ENCODE measurements at regions not wholly inside any gene's neighbourhood (a gene's known extent, or its start where the extent isn't known, plus 50 kb on each side); places are given as distances from the start of the nearest gene placed in this dataset.

GRCh38 chr3:34359064-34359463, 560.6 kb downstream of the PDCD6IP start:
- no peaks in the 10 kb centered on the region for H3K36me3 Mint-ChIP-seq
- no peak overlapping the region for H3K27ac Mint-ChIP-seq
- no peaks in the 10 kb centered on the region for H3K4me1 Mint-ChIP-seq (ENCODE audit: low read depth)
- no peaks in the 10 kb centered on the region for H3K9me3 Mint-ChIP-seq (ENCODE audit: low read depth)
- peaks cover 3% of the 10 kb centered on the region for H3K27me3 Mint-ChIP-seq
- no peak overlapping the region for H3K4me3 Mint-ChIP-seq

- H3K9me3 Mint-ChIP-seq (ENCODE audit: low read depth) = no peaks in the 10 kb centered on the region
- no peak overlapping the region for H3K27ac Mint-ChIP-seq
- peaks cover 3% of the 10 kb centered on the region for H3K27me3 Mint-ChIP-seq
- H3K4me3 Mint-ChIP-seq = no peak overlapping the region
- no peaks in the 10 kb centered on the region for H3K36me3 Mint-ChIP-seq
- no peaks in the 10 kb centered on the region for H3K4me1 Mint-ChIP-seq (ENCODE audit: low read depth)
These were observed 562.3 kb downstream of the PDCD6IP start for GRCh38 chr3:34360713-34361112.

GRCh38 chr3:34361921-34362320, 563.5 kb downstream of the PDCD6IP start:
- H3K4me3 Mint-ChIP-seq = no peak overlapping the region

GRCh38 chr3:34362910-34363309, 564.5 kb downstream of the PDCD6IP start:
- Mint-ChIP-seq H3K36me3 (no peaks in the 10 kb centered on the region), H3K27me3 (no peaks in the 10 kb centered on the region), H3K4me1 (ENCODE audit: low read depth) (no peaks in the 10 kb centered on the region), H3K27ac (no peak overlapping the region), H3K4me3 (no peak overlapping the region), H3K9me3 (ENCODE audit: low read depth) (no peaks in the 10 kb centered on the region)

More at GRCh38 chr3:34361921-34362320, 563.5 kb downstream of the PDCD6IP start:
- Mint-ChIP-seq H3K9me3 (ENCODE audit: low read depth) (no peaks in the 10 kb centered on the region), H3K4me1 (ENCODE audit: low read depth) (no peaks in the 10 kb centered on the region), H3K27me3 (peaks cover 3% of the 10 kb centered on the region), H3K27ac (no peak overlapping the region), H3K36me3 (no peaks in the 10 kb centered on the region)

- H3K27me3 Mint-ChIP-seq = no peaks in the 10 kb centered on the region
These were observed 565.5 kb downstream of the PDCD6IP start for GRCh38 chr3:34363881-34364280.

GRCh38 chr3:34364335-34364734, 565.9 kb downstream of the PDCD6IP start:
- H3K4me1 Mint-ChIP-seq (ENCODE audit: low read depth) = no peaks in the 10 kb centered on the region
- H3K4me3 Mint-ChIP-seq = no peak overlapping the region
- no peaks in the 10 kb centered on the region for H3K36me3 Mint-ChIP-seq
- H3K9me3 Mint-ChIP-seq (ENCODE audit: low read depth) = no peaks in the 10 kb centered on the region
- H3K27ac Mint-ChIP-seq = no peak overlapping the region
- no peaks in the 10 kb centered on the region for H3K27me3 Mint-ChIP-seq

More at GRCh38 chr3:34363881-34364280, 565.5 kb downstream of the PDCD6IP start:
- H3K27ac Mint-ChIP-seq = no peak overlapping the region
- no peak overlapping the region for H3K4me3 Mint-ChIP-seq
- H3K36me3 Mint-ChIP-seq = no peaks in the 10 kb centered on the region
- no peaks in the 10 kb centered on the region for H3K9me3 Mint-ChIP-seq (ENCODE audit: low read depth)
- H3K4me1 Mint-ChIP-seq (ENCODE audit: low read depth) = no peaks in the 10 kb centered on the region

- Mint-ChIP-seq H3K36me3 (no peaks in the 10 kb centered on the region), H3K9me3 (ENCODE audit: low read depth) (no peaks in the 10 kb centered on the region), H3K27me3 (no peaks in the 10 kb centered on the region), H3K4me1 (ENCODE audit: low read depth) (no peaks in the 10 kb centered on the region), H3K27ac (no peak overlapping the region), H3K4me3 (no peak overlapping the region)
These were observed 566.8 kb downstream of the PDCD6IP start for GRCh38 chr3:34365231-34365630.

GRCh38 chr3:34365771-34366170, 567.3 kb downstream of the PDCD6IP start:
- H3K36me3 Mint-ChIP-seq = no peaks in the 10 kb centered on the region
- H3K9me3 Mint-ChIP-seq (ENCODE audit: low read depth) = no peaks in the 10 kb centered on the region
- H3K27ac Mint-ChIP-seq = no peak overlapping the region

GRCh38 chr3:34367521-34367920, 569.1 kb downstream of the PDCD6IP start:
- Mint-ChIP-seq H3K4me3 (no peak overlapping the region), H3K4me1 (ENCODE audit: low read depth) (no peaks in the 10 kb centered on the region), H3K36me3 (no peaks in the 10 kb centered on the region), H3K9me3 (ENCODE audit: low read depth) (no peaks in the 10 kb centered on the region), H3K27ac (no peak overlapping the region), H3K27me3 (no peaks in the 10 kb centered on the region)

More at GRCh38 chr3:34365771-34366170, 567.3 kb downstream of the PDCD6IP start:
- Mint-ChIP-seq H3K4me3 (no peak overlapping the region), H3K27me3 (no peaks in the 10 kb centered on the region), H3K4me1 (ENCODE audit: low read depth) (no peaks in the 10 kb centered on the region)

- Mint-ChIP-seq H3K27me3 (no peaks in the 10 kb centered on the region), H3K4me1 (ENCODE audit: low read depth) (no peaks in the 10 kb centered on the region), H3K9me3 (ENCODE audit: low read depth) (no peaks in the 10 kb centered on the region), H3K36me3 (no peaks in the 10 kb centered on the region), H3K4me3 (no peak overlapping the region), H3K27ac (no peak overlapping the region)
These were observed 576.1 kb downstream of the PDCD6IP start for GRCh38 chr3:34374521-34374920.

- no peak overlapping the region for H3K27ac Mint-ChIP-seq
- no peak overlapping the region for H3K4me3 Mint-ChIP-seq
- no peaks in the 10 kb centered on the region for H3K4me1 Mint-ChIP-seq (ENCODE audit: low read depth)
- H3K27me3 Mint-ChIP-seq = no peaks in the 10 kb centered on the region
- H3K36me3 Mint-ChIP-seq = no peaks in the 10 kb centered on the region
- H3K9me3 Mint-ChIP-seq (ENCODE audit: low read depth) = no peaks in the 10 kb centered on the region
These were observed 578.3 kb downstream of the PDCD6IP start for GRCh38 chr3:34376691-34377090.

GRCh38 chr3:34377961-34378360, 579.5 kb downstream of the PDCD6IP start:
- Mint-ChIP-seq H3K9me3 (ENCODE audit: low read depth) (no peaks in the 10 kb centered on the region), H3K4me1 (ENCODE audit: low read depth) (no peaks in the 10 kb centered on the region), H3K27me3 (no peaks in the 10 kb centered on the region), H3K4me3 (no peak overlapping the region), H3K36me3 (no peaks in the 10 kb centered on the region), H3K27ac (no peak overlapping the region)

GRCh38 chr3:34381243-34381642, 582.8 kb downstream of the PDCD6IP start:
- Mint-ChIP-seq H3K27ac (no peak overlapping the region), H3K27me3 (no peaks in the 10 kb centered on the region), H3K4me1 (ENCODE audit: low read depth) (no peaks in the 10 kb centered on the region), H3K4me3 (no peak overlapping the region), H3K36me3 (no peaks in the 10 kb centered on the region), H3K9me3 (ENCODE audit: low read depth) (no peaks in the 10 kb centered on the region)

- H3K27me3 Mint-ChIP-seq = no peaks in the 10 kb centered on the region
- no peaks in the 10 kb centered on the region for H3K4me1 Mint-ChIP-seq (ENCODE audit: low read depth)
- H3K27ac Mint-ChIP-seq = no peak overlapping the region
- H3K36me3 Mint-ChIP-seq = no peaks in the 10 kb centered on the region
- no peak overlapping the region for H3K4me3 Mint-ChIP-seq
- H3K9me3 Mint-ChIP-seq (ENCODE audit: low read depth) = no peaks in the 10 kb centered on the region
These were observed 584.4 kb downstream of the PDCD6IP start for GRCh38 chr3:34382859-34383258.

- H3K4me1 Mint-ChIP-seq (ENCODE audit: low read depth) = no peaks in the 10 kb centered on the region
- H3K36me3 Mint-ChIP-seq = no peaks in the 10 kb centered on the region
- no peak overlapping the region for H3K27ac Mint-ChIP-seq
- no peaks in the 10 kb centered on the region for H3K9me3 Mint-ChIP-seq (ENCODE audit: low read depth)
- no peaks in the 10 kb centered on the region for H3K27me3 Mint-ChIP-seq
- H3K4me3 Mint-ChIP-seq = no peak overlapping the region
These were observed 587.9 kb downstream of the PDCD6IP start for GRCh38 chr3:34386309-34386708.

GRCh38 chr3:34387826-34388564, 589.6 kb downstream of the PDCD6IP start:
- no peak overlapping the region for H3K4me3 Mint-ChIP-seq
- H3K4me1 Mint-ChIP-seq (ENCODE audit: low read depth) = no peaks in the 10 kb centered on the region
- H3K27me3 Mint-ChIP-seq = no peaks in the 10 kb centered on the region
- no peaks in the 10 kb centered on the region for H3K9me3 Mint-ChIP-seq (ENCODE audit: low read depth)
- H3K27ac Mint-ChIP-seq = no peak overlapping the region
- H3K36me3 Mint-ChIP-seq = no peaks in the 10 kb centered on the region

Measured in activated naive CD8-positive, alpha-beta T cell (primary cell).